ENCODE measurements at regions not wholly inside any gene's neighbourhood (a gene's known extent, or its start where the extent isn't known, plus 50 kb on each side); places are given as distances from the start of the nearest gene placed in this dataset.
A peak's percentile ranks its signal among the peaks of the same experiment; 100 is the strongest.
"Not testable (repeated sequence)": the region's sequence is repeated elsewhere in the genome, so short reads cannot be mapped to it uniquely, and the experiment has no call there.

GRCh38 chr20:12577213-12577612 is 431.6 kb upstream of the SPTLC3 start:
- Histone ChIP-seq H3K36me3 (no peaks in the 10 kb centered on the region), H3K27me3 (no peaks in the 10 kb centered on the region), H3K4me3 (no peak overlapping the region), H3K9me3 (no peaks in the 10 kb centered on the region), H3K4me1 (peaks cover 0 to 6% (median 0%) of the 10 kb centered on the region in 3 donors), H3K27ac (no peak overlapping the region)
- 57 to 75% methylated on average over 1 of the region's 1 CpG for WGBS, 2 donors
- no peak for DNase-seq
- TF ChIP-seq POLR2A (IDR thresholded peaks at IDR 0.05): no peak
- TF ChIP-seq, protein P1, sequence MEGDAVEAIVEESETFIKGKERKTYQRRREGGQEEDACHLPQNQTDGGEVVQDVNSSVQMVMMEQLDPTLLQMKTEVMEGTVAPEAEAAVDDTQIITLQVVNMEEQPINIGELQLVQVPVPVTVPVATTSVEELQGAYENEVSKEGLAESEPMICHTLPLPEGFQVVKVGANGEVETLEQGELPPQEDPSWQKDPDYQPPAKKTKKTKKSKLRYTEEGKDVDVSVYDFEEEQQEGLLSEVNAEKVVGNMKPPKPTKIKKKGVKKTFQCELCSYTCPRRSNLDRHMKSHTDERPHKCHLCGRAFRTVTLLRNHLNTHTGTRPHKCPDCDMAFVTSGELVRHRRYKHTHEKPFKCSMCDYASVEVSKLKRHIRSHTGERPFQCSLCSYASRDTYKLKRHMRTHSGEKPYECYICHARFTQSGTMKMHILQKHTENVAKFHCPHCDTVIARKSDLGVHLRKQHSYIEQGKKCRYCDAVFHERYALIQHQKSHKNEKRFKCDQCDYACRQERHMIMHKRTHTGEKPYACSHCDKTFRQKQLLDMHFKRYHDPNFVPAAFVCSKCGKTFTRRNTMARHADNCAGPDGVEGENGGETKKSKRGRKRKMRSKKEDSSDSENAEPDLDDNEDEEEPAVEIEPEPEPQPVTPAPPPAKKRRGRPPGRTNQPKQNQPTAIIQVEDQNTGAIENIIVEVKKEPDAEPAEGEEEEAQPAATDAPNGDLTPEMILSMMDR (IDR thresholded peaks at IDR 0.05): no peak
- intact Hi-C loops (cut with DNase I): no loop called here

DNA sequence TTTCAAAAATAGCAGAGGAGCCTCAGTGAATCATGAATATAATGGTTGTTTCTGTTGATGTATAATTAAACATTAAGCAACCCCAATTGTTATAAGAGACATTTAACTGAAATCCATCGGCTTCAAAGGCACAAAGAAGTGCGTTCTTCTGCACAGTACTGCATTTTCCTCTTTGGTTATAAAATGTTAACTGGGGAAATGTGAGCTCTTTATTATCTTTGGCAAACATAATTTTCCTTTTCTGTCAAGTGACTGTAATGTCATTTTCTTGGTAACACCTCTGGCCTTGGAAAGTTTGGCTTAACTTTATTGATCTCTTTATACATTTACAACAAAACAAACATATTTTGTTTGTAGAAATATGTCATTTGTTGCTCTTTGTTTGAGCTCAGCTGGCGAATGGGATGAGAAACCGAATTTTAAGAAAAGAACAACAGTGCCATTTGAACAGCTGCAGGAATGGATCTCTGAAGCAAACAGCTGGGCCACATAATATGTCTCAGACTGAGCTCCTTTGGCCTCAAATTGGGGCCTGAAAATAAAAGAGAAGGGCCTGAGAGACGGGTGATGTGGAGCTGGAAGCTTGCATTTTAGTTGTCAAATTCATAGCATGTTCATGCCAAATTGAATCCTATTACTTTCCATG is 427.0 kb upstream of the SPTLC3 start:
- H3K36me3 ChIP-seq: no peaks in the 10 kb centered on the region
- DNase-seq: no peak
- H3K27me3 ChIP-seq: no peaks in the 10 kb centered on the region
- H3K4me1 ChIP-seq: no peaks in the 10 kb centered on the region
- no peak overlapping the region for H3K4me3 ChIP-seq
- H3K9me3 ChIP-seq: no peaks in the 10 kb centered on the region
- TF ChIP-seq, protein P1 (IDR thresholded peaks at IDR 0.05): no peak
- TF ChIP-seq POLR2A (IDR thresholded peaks at IDR 0.05): no peak
- intact Hi-C loops (cut with DNase I): no loop called here
- 27 to 30% methylated on average over 5 of the region's 5 CpGs for WGBS, 2 donors
- H3K27ac ChIP-seq: peak overlapping the region in 1 of 4 donors; percentile 21

GRCh38 chr20:12582710-12583109 is 426.1 kb upstream of the SPTLC3 start:
- H3K4me1 ChIP-seq; H3K27me3 ChIP-seq; H3K36me3 ChIP-seq; H3K27ac ChIP-seq; H3K4me3 ChIP-seq; intact Hi-C loops (cut with DNase I); DNase-seq; H3K9me3 ChIP-seq: not testable (repeated sequence)
- 89 to 91% methylated on average over 10 of the region's 14 CpGs for WGBS, 2 donors

DNA sequence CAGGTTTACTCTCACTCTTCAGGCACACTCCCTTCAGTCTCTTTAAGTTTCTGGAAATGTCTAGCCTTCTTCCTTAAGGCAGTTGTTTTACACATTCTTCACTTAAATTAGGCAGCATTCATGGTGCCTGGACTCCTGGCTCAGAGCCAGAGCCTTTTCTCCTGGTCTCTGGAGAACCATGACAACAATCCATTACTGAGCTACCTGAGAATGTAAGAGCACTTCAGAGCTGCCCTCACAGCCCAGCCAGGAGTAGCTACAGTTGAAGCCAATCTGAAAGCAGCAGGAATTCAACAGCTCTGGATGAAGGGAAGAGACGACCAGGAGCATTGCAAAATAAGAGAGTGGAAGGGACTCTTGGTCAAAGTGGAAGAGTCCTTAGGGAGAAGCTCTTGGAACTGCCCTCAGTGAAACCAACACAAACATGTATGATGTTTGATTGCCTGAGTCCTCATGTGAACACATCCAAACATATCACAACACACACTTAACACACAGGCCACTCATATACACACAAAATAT is 416.8 kb upstream of the SPTLC3 start:
- Histone ChIP-seq H3K36me3 (no peaks in the 10 kb centered on the region), H3K4me1 (no peaks in the 10 kb centered on the region), H3K27me3 (no peaks in the 10 kb centered on the region), H3K4me3 (no peak overlapping the region), H3K27ac (no peak overlapping the region), H3K9me3 (no peaks in the 10 kb centered on the region)
- DNase-seq: no peak
- TF ChIP-seq, protein P1 (IDR thresholded peaks at IDR 0.05): no peak
- no peak for TF ChIP-seq POLR2A (IDR thresholded peaks at IDR 0.05)
- intact Hi-C loops (cut with DNase I): no loop called here
- 36 to 43% methylated on average over 1 of the region's 1 CpG for WGBS, 2 donors

- intact Hi-C loops (cut with DNase I): no loop called here
- no peak for TF ChIP-seq POLR2A (IDR thresholded peaks at IDR 0.05)
- TF ChIP-seq, protein P1 (IDR thresholded peaks at IDR 0.05): no peak
Measured at GRCh38 chr20:12592756-12593155, 416.0 kb upstream of the SPTLC3 start.

More at GRCh38 chr20:12592756-12593155, 416.0 kb upstream of the SPTLC3 start:
- no peaks in the 10 kb centered on the region for H3K27me3 ChIP-seq
- 65 to 82% methylated on average over 4 of the region's 4 CpGs for WGBS, 2 donors
- H3K4me1 ChIP-seq: no peaks in the 10 kb centered on the region
- H3K9me3 ChIP-seq: no peaks in the 10 kb centered on the region
- no peak for DNase-seq
- H3K27ac ChIP-seq: no peak overlapping the region
- no peaks in the 10 kb centered on the region for H3K36me3 ChIP-seq
- no peak overlapping the region for H3K4me3 ChIP-seq
